ENCODE measurements at regions not wholly inside any gene's neighbourhood (a gene's known extent, or its start where the extent isn't known, plus 50 kb on each side); places are given as distances from the start of the nearest gene placed in this dataset.

DNA sequence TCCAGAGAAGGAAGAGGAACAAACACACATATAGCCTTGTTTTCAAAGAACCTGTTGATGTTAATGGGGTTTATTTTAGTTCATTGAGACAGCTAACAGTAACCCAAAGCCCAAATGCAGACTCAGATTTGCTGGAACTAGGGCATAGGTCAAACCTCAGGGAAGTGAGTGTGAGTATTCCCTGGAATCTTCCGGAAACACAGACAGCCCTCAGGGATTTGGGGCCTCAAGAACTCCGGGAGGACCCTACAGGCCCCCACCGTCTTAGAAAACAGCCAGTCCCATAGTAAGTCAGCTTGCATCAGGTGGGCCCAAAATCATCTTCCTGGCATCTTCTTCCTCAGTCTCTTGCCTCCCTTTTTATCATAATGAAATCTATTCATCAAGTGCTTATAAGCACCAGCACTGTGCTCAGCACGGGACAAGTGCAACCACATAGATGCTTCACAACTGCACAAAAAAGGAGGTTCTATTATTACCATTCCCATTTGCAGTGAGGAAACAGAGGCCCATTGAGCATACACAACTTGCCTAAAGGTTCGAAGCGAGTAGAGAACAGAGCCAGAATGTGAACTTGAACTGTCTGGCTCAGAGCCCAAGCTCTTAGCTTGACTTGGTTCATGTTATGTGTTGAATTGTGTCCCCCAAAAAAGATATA, 50.2 kb upstream of the BCL11A start:
- no peak for DNase-seq (ENCODE audit: low read depth in 3 of 3)

DNA sequence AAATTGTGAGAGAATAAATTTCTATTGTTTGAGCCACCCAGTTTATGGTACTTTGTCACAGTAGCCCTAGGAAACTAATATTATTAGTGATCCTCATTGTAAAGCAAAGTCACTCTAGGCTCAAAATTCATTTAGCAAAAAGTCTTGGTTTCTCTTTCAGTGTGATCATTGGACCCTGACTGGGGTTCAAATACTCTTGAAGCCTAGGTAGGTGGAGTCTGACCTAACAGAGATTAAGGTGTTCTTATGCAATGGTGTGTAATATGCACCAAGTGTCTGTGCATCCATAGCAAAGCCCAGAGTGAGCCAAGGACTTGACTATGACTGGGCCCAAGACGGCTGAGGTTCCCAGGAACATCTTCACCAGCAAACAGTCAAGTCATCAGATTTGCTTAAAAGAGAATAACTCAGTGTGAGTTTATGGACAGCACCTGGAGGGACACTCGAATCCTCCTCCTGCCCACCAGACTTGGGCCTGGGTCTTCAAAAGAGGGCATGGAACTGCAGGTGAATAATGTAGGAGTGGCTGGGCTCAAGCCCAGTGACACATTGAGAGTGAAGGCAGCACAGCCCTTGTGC, 51.1 kb upstream of the BCL11A start:
- no peak for DNase-seq (ENCODE audit: low read depth in 3 of 3)

DNA sequence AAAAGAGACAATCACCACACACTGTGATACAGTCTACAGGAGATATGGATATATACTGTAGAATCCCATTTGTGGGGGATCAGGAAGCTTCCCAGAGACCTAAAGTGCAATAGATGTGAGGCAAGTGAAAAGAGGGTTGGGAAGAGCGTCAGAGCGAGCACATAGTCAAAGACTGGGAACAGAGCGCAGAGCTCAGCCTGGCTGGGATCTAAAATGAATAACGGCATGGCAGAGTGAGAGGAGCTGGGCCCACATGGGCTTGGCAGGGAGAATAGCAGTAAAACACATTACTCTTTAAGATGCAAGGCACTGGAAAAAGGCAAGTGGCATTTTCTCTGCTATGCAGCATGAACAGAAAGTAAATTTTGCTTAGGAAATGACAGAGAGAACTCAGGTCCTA, 52.4 kb upstream of the BCL11A start:
- DNase-seq (ENCODE audit: low read depth in 3 of 3) = no peak

DNA sequence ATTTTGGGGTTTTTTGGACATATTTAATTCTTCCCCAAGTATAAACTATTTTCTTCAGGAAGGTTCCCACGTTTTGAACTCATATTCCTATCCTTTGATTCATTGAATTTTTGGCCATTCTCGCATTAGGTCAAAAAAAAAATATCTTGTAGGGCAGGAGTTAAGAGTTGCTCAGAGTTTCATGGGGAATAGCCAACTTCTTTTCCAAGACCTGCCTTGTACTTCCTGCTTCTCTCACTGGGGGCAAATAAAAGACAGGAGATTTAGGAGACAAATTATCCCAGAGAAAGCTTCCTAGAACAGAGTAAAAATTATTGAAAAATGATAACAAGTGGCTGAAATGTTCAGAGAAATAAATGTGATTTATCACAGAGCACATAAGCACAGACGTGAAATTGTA, 55.2 kb upstream of the BCL11A start:
- no peak for DNase-seq (ENCODE audit: low read depth in 3 of 3)

- no peak for DNase-seq (ENCODE audit: low read depth in 3 of 3)
These were observed 58.6 kb upstream of the BCL11A start for GRCh38 chr2:60612033-60612432.

DNA sequence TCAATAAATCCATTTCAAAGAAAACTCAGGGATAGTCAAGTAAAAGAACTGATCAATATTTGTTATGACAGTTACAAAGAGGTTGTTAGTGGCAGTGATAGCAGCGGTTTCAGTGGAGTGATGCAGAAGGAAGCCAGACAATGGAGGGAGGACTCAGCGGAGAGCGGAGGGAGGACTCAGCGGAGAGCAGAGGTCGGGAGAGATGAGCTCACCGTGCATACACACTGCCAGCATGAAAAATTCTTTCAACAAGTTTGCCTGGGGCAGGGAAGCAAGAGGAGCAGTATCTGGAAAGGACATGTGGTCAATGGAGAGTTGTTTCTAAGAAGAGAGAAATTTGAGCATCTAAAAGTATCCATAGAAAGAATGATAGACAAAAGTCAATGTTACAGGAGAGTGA, 60.9 kb upstream of the BCL11A start:
- DNase-seq (ENCODE audit: low read depth in 3 of 3) = no peak

DNA sequence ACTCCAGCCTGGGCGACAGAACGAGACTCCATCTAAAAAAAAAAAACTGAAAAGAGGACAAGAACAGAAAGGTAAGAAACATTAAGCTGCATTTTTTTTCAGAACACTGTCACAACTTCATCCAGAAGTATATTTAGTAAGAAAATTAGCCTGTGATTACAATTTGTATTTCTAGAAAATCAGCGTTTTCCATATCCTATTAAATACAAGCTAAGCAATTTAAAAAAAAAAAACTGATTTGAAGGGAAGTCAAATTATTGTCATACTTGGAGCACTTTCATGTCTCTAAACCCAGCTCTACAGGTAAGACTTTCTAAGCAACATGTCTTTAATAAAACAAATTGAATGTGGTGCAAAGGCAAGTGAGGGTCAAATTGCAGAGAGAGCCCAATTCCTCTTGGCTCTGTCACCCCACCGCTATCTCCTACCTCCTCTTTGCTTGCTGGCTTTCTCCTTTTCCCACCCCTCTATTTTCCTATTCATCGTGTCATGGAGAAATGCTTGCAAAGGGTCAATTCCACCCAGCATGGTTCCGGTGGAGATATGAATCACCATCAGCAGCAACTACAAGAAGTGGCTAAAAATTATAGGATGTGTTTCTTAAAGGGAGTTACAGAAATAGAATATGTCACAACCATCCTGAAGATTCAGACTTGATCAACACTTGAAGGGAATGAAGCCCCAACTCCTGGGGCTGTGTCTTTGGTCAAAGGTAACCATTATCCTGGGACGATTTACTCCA, 68.4 kb upstream of the BCL11A start:
- no peak for DNase-seq (ENCODE audit: low read depth in 3 of 3)

DNA sequence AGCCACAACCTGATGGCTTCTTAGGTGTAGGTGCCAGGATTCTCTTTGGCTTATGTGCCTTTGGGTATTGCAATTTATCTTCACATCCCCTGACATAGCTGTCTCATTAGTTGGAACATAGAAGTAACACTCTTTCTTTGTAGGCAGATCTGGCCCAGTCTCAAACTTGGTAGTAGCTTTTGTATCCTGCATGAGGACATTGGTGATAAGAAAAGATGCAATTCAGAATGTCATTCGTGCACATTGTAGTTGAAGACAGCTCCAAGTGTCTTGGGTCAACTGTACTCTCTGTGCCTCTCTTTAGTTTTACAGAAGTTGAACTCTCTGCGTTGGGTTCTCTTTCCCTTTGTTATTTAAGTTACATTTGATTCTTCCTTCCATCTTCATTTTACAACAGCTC, 69.6 kb upstream of the BCL11A start:
- DNase-seq (ENCODE audit: low read depth in 3 of 3) = no peak

- no peak for DNase-seq (ENCODE audit: low read depth in 3 of 3)
These were observed 74.0 kb upstream of the BCL11A start for GRCh38 chr2:60627412-60627811.

- DNase-seq (ENCODE audit: low read depth in 3 of 3) = no peak
These were observed 74.6 kb upstream of the BCL11A start for GRCh38 chr2:60628026-60628425.

DNA sequence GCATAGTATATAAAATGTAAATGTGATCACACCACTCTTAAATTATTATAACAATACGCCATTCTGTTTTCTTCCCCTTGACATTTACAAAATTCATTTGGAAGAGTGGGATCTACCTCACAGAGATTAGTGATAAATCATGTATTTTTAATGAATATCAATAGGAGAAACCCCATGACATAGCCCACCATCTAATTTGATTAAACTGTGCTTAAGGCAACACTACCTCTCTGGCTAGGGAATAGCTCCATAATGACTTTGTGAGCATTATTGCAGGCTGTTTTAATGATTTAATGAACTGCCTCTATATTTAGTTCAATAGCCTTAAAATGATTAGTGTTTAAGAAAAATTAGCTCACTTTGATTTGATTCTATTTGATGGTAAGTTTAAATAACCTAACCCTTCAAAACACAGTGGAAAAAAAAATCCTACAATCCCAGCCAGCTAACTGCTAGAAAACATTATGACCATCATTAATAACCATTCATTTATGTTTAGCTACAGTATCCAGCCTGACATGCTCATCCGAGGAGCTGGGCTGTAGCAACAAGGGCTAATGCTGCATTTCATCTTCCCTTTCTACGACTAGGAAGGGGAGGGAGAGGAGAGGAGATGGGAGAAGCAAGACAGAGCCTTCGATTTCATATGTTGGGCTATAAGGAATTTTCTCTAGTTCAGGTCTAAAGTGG, 75.3 kb upstream of the BCL11A start:
- no peak for DNase-seq (ENCODE audit: low read depth in 3 of 3)

DNA sequence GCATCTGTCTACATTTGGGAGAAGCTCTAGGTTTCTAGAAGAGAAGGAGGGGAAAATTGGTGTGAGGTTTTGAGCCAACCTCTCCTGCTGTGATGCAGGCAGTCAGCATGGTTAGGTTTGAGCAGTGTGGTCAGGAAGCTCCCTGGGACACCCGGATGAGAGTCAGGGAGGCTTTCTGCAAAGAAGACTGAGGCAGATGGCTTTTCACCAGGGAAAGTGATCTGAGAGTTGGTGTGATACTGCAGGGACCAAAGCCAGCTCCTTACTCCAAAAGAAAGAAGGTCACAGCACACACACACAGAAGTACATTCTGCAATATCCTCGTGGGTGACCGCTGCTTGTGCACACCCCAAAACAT, 75.8 kb upstream of the BCL11A start:
- no peak for DNase-seq (ENCODE audit: low read depth in 3 of 3)

GRCh38 chr2:60629801-60630385, 76.4 kb upstream of the BCL11A start:
- no peak for DNase-seq (ENCODE audit: low read depth in 3 of 3)

GRCh38 chr2:60633615-60634014, 80.2 kb upstream of the BCL11A start:
- DNase-seq (ENCODE audit: low read depth in 3 of 3) = no peak

- no peak for DNase-seq (ENCODE audit: low read depth in 3 of 3)
These were observed 81.0 kb upstream of the BCL11A start for GRCh38 chr2:60634438-60634837.

- DNase-seq (ENCODE audit: low read depth in 3 of 3) = no peak
These were observed 88.6 kb upstream of the BCL11A start for GRCh38 chr2:60641811-60642788.

DNA sequence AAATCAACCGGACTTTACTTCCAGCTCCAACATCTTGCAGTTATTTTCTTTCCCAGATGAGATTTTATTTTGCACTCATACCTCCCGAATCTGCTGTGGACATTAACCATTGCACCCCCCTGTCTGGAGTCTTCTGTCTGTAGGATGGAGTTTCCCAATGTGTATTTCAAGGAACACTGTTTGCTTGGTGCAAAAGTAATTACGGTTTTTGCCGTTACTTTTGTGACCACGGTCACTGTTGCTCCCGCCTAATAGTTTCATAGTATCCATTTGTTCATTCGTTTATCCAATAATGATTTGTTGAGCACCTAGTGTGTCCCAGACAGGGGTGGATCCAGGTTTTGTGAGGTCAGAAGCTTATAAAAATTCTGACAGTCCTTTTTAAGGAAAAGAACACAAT, 90.3 kb upstream of the BCL11A start:
- no peak for DNase-seq (ENCODE audit: low read depth in 3 of 3)

- no peak for DNase-seq (ENCODE audit: low read depth in 3 of 3)
These were observed 91.5 kb upstream of the BCL11A start for GRCh38 chr2:60644951-60645350.

DNA sequence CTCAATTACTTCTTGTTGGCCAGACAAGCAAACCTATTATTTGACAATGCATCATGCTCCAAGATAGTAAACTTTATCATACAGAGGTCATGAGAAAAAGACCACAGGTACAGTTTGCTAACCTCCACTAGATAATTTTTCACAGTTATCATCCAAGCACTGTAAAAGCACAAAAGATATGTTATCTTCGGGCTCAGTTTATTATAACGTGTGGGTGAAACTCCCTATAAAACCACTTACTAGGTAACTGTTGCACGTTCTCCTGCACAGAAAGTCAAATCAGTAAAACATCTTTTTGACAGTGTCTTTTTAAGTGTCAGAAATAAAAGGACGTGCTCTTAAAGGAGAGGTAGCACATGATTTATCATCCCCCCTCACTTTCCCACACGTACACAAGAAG, 94.7 kb upstream of the BCL11A start:
- no peak for DNase-seq (ENCODE audit: low read depth in 3 of 3)

- no peak for DNase-seq (ENCODE audit: low read depth in 3 of 3)
These were observed 96.3 kb upstream of the BCL11A start for GRCh38 chr2:60649721-60650120.

DNA sequence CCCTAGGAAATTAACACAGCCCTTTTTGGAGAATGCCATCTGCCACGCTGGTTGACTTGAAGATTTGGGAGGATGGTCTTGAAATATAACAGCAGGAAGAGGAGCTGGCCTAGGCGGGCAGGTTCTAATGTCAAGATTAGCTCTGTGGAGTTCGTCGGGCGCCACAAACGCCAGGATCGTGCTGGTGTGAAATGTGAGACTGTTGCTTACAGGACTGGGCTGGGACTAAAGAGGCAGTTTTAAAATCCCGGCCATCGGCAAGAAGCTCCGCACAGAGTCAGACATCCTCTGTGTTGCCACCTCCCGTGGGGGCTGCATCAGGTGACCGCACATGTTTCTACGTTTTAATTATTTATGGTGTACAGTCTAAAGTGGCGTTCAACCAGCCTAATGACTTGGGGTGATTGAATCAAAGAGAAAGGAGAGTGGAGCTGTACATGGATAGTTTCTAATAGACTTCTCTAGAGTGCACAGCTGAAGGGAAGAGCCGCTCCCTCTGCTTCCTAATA, 99.4 kb upstream of the BCL11A start:
- DNase-seq (ENCODE audit: low read depth in 3 of 3) = no peak
